ENCODE measurements at regions not wholly inside any gene's neighbourhood (a gene's known extent, or its start where the extent isn't known, plus 50 kb on each side); places are given as distances from the start of the nearest gene placed in this dataset.

GRCh38 chr4:12519426-12519825 is 964.7 kb downstream of the RAB28 start:
- H3K27me3 ChIP-seq (replicated peaks): no peaks in the 10 kb centered on the region
- in situ Hi-C loops (cut with HindIII; ENCODE audit: low pct_ligation_motif_present, low sequenced_read_pairs): no loop called here
- DNase-seq: no peak
- no peak overlapping the region for H3K27ac ChIP-seq
- no peak for TF ChIP-seq CTCF (IDR thresholded peaks at IDR 0.05; ENCODE audit: low read depth, low read length, missing control alignments)
- no peak overlapping the region for H3K4me3 ChIP-seq (ENCODE audit: low read depth, low read length)
- H3K36me3 ChIP-seq (replicated peaks): no peaks in the 10 kb centered on the region

GRCh38 chr4:12507868-12508481 is 976.2 kb downstream of the RAB28 start:
- no peak overlapping the region for H3K27ac ChIP-seq
- H3K36me3 ChIP-seq (replicated peaks): no peaks in the 10 kb centered on the region
- in situ Hi-C loops (cut with HindIII; ENCODE audit: low pct_ligation_motif_present, low sequenced_read_pairs): no loop called here
- TF ChIP-seq CTCF (IDR thresholded peaks at IDR 0.05; ENCODE audit: low read depth, low read length, missing control alignments): no peak
- no peak for DNase-seq
- no peaks in the 10 kb centered on the region for H3K27me3 ChIP-seq (replicated peaks)
- H3K4me3 ChIP-seq (ENCODE audit: low read depth, low read length): no peak overlapping the region

- Histone ChIP-seq H3K36me3 (replicated peaks) (no peaks in the 10 kb centered on the region), H3K27ac (no peak overlapping the region), H3K27me3 (replicated peaks) (no peaks in the 10 kb centered on the region), H3K4me3 (ENCODE audit: low read depth, low read length) (no peak overlapping the region)
- TF ChIP-seq CTCF (IDR thresholded peaks at IDR 0.05; ENCODE audit: low read depth, low read length, missing control alignments): no peak
- DNase-seq: no peak
- in situ Hi-C loops (cut with HindIII; ENCODE audit: low pct_ligation_motif_present, low sequenced_read_pairs): no loop called here
Observed at GRCh38 chr4:12500409-12500808, 983.7 kb downstream of the RAB28 start.

- DNase-seq: no peak
- Histone ChIP-seq H3K4me3 (ENCODE audit: low read depth, low read length) (no peak overlapping the region), H3K36me3 (replicated peaks) (no peaks in the 10 kb centered on the region), H3K27ac (no peak overlapping the region), H3K27me3 (replicated peaks) (no peaks in the 10 kb centered on the region)
- in situ Hi-C loops (cut with HindIII; ENCODE audit: low pct_ligation_motif_present, low sequenced_read_pairs): no loop called here
- TF ChIP-seq CTCF (IDR thresholded peaks at IDR 0.05; ENCODE audit: low read depth, low read length, missing control alignments): no peak
Observed at GRCh38 chr4:12499693-12500092, 984.4 kb downstream of the RAB28 start.

- Histone ChIP-seq H3K4me3 (ENCODE audit: low read depth, low read length) (no peak overlapping the region), H3K27ac (no peak overlapping the region), H3K36me3 (replicated peaks) (no peaks in the 10 kb centered on the region), H3K27me3 (replicated peaks) (no peaks in the 10 kb centered on the region)
- TF ChIP-seq CTCF (IDR thresholded peaks at IDR 0.05; ENCODE audit: low read depth, low read length, missing control alignments): no peak
- no peak for DNase-seq
- in situ Hi-C loops (cut with HindIII; ENCODE audit: low pct_ligation_motif_present, low sequenced_read_pairs): no loop called here
Observed at GRCh38 chr4:12495211-12495610, 988.9 kb downstream of the RAB28 start.

GRCh38 chr4:12492730-12493393 is 991.3 kb downstream of the RAB28 start:
- in situ Hi-C loops (cut with HindIII; ENCODE audit: low pct_ligation_motif_present, low sequenced_read_pairs): no loop called here
- no peak for DNase-seq
- Histone ChIP-seq H3K27ac (no peak overlapping the region), H3K27me3 (replicated peaks) (no peaks in the 10 kb centered on the region), H3K36me3 (replicated peaks) (no peaks in the 10 kb centered on the region), H3K4me3 (ENCODE audit: low read depth, low read length) (no peak overlapping the region)
- no peak for TF ChIP-seq CTCF (IDR thresholded peaks at IDR 0.05; ENCODE audit: low read depth, low read length, missing control alignments)
